ENCODE measurements at regions not wholly inside any gene's neighbourhood (a gene's known extent, or its start where the extent isn't known, plus 50 kb on each side); places are given as distances from the start of the nearest gene placed in this dataset.

GRCh38 chr19:31656507-31656906 lies 307.3 kb upstream of the TSHZ3 start:
- TF ChIP-seq CTCF (IDR thresholded peaks at IDR 0.05): no peak
- no peak for TF ChIP-seq POLR2AphosphoS5 (IDR thresholded peaks at IDR 0.05)

Measured in upper lobe of left lung (tissue), 4 donors.